ENCODE measurements at regions not wholly inside any gene's neighbourhood (a gene's known extent, or its start where the extent isn't known, plus 50 kb on each side); places are given as distances from the start of the nearest gene placed in this dataset.

GRCh38 chr10:22111260-22111659 lies 106.6 kb downstream of the EBLN1 start:
- TF ChIP-seq POLR2A (IDR thresholded peaks at IDR 0.05) = no peak
- no peak for TF ChIP-seq CTCF (IDR thresholded peaks at IDR 0.05)
- TF ChIP-seq EP300 (IDR thresholded peaks at IDR 0.05) = no peak
- TF ChIP-seq POLR2AphosphoS5 (IDR thresholded peaks at IDR 0.05) = no peak
